ENCODE measurements at regions not wholly inside any gene's neighbourhood (a gene's known extent, or its start where the extent isn't known, plus 50 kb on each side); places are given as distances from the start of the nearest gene placed in this dataset.

DNA sequence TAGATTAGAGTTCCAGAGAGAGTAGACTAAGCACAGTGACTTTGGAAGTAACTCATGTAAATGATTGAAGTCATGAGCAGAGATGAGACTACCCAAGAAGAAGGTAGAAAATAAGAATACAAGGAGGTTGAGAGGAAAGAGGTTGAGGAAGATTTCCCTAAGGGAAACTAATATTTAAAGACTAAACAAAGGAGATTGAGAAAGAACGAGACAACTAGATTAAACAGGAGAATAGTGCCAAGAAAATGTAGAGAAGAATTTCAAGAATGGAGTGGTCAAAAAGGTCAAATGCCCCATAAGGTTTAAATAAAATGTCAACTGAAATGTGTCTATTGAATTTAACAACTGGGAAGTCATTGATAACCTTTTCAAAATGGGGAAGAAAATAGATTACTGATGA is 59.0 kb downstream of the RPS29 start:
- no peak for DNase-seq (ENCODE audit: extremely low spot score)
- no peak for TF ChIP-seq L3MBTL2 (conservative IDR thresholded peaks at IDR 0.05)
- POLR2A ChIA-PET: no interaction called here
- CTCF ChIA-PET: interaction anchor here (0.7 kb wide), 1 partner anchor 108 kb away, joined by 3 read pairs; no protein-coding TSS in a partner anchor

DNA sequence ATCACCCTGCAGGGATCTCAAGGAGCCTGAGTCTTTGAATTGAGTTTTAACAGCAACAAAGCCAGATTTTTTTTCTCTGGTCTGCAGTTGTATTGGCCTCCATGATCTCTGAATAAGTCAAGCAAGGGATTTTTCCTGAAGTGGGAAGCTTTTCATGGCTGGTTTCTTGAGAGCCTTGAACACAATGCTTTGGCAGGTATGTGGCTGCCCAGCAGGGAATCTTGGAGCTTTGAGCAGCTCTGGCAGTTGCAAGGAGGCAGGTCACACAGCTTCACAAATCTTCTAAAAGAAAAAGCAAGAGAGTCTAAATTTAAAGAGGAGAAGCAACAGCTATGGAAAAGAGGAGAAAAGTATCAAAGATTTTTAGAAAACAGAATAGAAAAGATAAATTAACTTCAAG is 60.1 kb downstream of the RPS29 start:
- POLR2A ChIA-PET: no interaction called here
- CTCF ChIA-PET: no interaction called here
- no peak for DNase-seq (ENCODE audit: extremely low spot score)
- TF ChIP-seq, protein P1, sequence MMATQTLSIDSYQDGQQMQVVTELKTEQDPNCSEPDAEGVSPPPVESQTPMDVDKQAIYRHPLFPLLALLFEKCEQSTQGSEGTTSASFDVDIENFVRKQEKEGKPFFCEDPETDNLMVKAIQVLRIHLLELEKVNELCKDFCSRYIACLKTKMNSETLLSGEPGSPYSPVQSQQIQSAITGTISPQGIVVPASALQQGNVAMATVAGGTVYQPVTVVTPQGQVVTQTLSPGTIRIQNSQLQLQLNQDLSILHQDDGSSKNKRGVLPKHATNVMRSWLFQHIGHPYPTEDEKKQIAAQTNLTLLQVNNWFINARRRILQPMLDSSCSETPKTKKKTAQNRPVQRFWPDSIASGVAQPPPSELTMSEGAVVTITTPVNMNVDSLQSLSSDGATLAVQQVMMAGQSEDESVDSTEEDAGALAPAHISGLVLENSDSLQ (IDR thresholded peaks at IDR 0.05): no peak
- TF ChIP-seq TARDBP (IDR thresholded peaks at IDR 0.05) (no peak), HDGF (IDR thresholded peaks at IDR 0.05; ENCODE audit: borderline replicate concordance) (no peak), SP1 (IDR thresholded peaks at IDR 0.05) (no peak), FOXK2 (IDR thresholded peaks at IDR 0.05) (no peak), BHLHE40 (IDR thresholded peaks at IDR 0.05; ENCODE audit: borderline replicate concordance) (no peak), LEF1 (IDR thresholded peaks at IDR 0.05; ENCODE audit: borderline replicate concordance) (no peak), FOXM1 (IDR thresholded peaks at IDR 0.05; ENCODE audit: borderline replicate concordance) (no peak), ARNT (IDR thresholded peaks at IDR 0.05) (no peak), CTBP1 (IDR thresholded peaks at IDR 0.05; ENCODE audit: borderline replicate concordance) (no peak), ELF4 (IDR thresholded peaks at IDR 0.05) (no peak), NFRKB (IDR thresholded peaks at IDR 0.05) (no peak), SUZ12 (IDR thresholded peaks at IDR 0.05) (no peak), FOXA1 (IDR thresholded peaks at IDR 0.05) (no peak), ZNF384 (IDR thresholded peaks at IDR 0.05) (no peak), L3MBTL2 (conservative IDR thresholded peaks at IDR 0.05) (no peak)

DNA sequence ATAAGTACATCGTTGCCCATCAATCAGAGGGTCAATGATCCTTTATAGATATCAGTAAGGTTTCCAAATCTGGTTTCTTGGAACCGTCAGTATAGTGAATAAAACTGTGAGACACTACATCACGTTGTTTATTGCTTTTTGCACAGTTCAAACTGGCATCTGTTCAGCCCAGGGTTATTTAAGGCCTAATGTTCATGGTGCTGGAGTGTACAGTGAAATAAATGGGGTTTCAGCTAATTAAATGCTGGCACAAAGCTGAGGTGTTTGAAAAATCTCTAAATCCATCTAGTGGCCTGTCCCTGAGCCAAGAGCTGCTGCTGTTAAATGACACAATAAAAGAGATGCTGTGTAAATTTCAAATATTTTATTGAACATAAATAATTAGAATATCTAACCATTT is 69.9 kb downstream of the RPS29 start:
- ChIA-PET CTCF (no interaction called here), POLR2A (no interaction called here)
- no peak for TF ChIP-seq SUZ12 (IDR thresholded peaks at IDR 0.05)
- TF ChIP-seq FOXK2 (IDR thresholded peaks at IDR 0.05): no peak
- TF ChIP-seq FOXA1 (IDR thresholded peaks at IDR 0.05): no peak
- TF ChIP-seq CTBP1 (IDR thresholded peaks at IDR 0.05; ENCODE audit: borderline replicate concordance): no peak
- no peak for TF ChIP-seq NFRKB (IDR thresholded peaks at IDR 0.05)
- TF ChIP-seq SP1 (IDR thresholded peaks at IDR 0.05): no peak
- no peak for TF ChIP-seq HDGF (IDR thresholded peaks at IDR 0.05; ENCODE audit: borderline replicate concordance)
- TF ChIP-seq ZNF384 (IDR thresholded peaks at IDR 0.05): no peak
- no peak for TF ChIP-seq TARDBP (IDR thresholded peaks at IDR 0.05)
- no peak for TF ChIP-seq ARNT (IDR thresholded peaks at IDR 0.05)
- no peak for TF ChIP-seq BHLHE40 (IDR thresholded peaks at IDR 0.05; ENCODE audit: borderline replicate concordance)
- TF ChIP-seq, protein P1 (IDR thresholded peaks at IDR 0.05): no peak
- no peak for TF ChIP-seq LEF1 (IDR thresholded peaks at IDR 0.05; ENCODE audit: borderline replicate concordance)
- TF ChIP-seq L3MBTL2 (conservative IDR thresholded peaks at IDR 0.05): no peak
- TF ChIP-seq FOXM1 (IDR thresholded peaks at IDR 0.05; ENCODE audit: borderline replicate concordance): no peak
- TF ChIP-seq ELF4 (IDR thresholded peaks at IDR 0.05): no peak
- DNase-seq (ENCODE audit: extremely low spot score): no peak

DNA sequence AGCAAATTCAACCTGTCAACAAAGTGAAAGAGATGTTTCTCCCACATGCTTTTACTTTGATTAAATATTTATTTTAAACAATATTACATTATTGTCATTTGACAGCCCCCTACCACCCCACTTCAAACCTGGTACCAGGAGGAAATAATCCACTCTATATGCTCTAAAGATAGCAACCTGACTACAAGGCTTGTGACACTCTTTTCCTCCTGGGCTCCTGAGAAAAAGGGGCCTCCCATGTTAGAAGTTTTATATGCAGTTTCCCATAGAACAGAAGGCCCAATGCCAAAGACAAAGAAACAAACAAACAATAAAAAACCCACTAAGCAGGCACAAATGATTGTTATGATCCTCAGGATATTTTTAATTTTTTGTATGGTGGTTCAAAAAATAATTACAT is 73.6 kb downstream of the RPS29 start:
- POLR2A ChIA-PET: no interaction called here
- TF ChIP-seq HDGF (IDR thresholded peaks at IDR 0.05; ENCODE audit: borderline replicate concordance) (no peak), FOXA1 (IDR thresholded peaks at IDR 0.05) (no peak), BHLHE40 (IDR thresholded peaks at IDR 0.05; ENCODE audit: borderline replicate concordance) (no peak), FOXM1 (IDR thresholded peaks at IDR 0.05; ENCODE audit: borderline replicate concordance) (no peak), TARDBP (IDR thresholded peaks at IDR 0.05) (no peak), ELF4 (IDR thresholded peaks at IDR 0.05) (no peak), LEF1 (IDR thresholded peaks at IDR 0.05; ENCODE audit: borderline replicate concordance) (no peak), FOXK2 (IDR thresholded peaks at IDR 0.05) (no peak), CTBP1 (IDR thresholded peaks at IDR 0.05; ENCODE audit: borderline replicate concordance) (no peak), ZNF384 (IDR thresholded peaks at IDR 0.05) (no peak), SUZ12 (IDR thresholded peaks at IDR 0.05) (no peak), L3MBTL2 (conservative IDR thresholded peaks at IDR 0.05) (no peak), ARNT (IDR thresholded peaks at IDR 0.05) (no peak), NFRKB (IDR thresholded peaks at IDR 0.05) (no peak), SP1 (IDR thresholded peaks at IDR 0.05) (no peak)
- TF ChIP-seq, protein P1 (IDR thresholded peaks at IDR 0.05): no peak
- CTCF ChIA-PET: no interaction called here
- no peak for DNase-seq (ENCODE audit: extremely low spot score)

DNA sequence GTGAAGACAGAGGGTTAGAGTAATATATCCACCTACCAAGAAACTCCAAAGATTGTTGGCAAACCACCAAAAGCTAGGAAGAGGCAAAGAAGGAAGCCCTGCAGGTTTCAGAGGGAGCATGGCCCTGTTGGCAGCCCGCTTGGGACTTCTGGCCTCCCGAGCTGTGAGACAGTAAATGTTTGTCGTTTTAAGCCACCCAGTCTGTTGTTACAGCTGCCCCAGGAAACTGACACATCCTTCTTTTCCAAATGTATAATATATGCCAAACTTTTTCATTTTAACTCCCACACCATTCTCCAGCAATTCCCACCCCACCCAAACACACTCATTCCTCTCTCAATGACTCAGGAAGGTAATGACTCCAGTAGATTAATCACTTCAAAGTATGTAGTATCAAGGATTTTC is 74.0 kb downstream of the RPS29 start:
- CTCF ChIA-PET: no interaction called here
- TF ChIP-seq, protein P1 (IDR thresholded peaks at IDR 0.05): no peak
- no peak for TF ChIP-seq SUZ12 (IDR thresholded peaks at IDR 0.05)
- TF ChIP-seq CTBP1 (IDR thresholded peaks at IDR 0.05; ENCODE audit: borderline replicate concordance): no peak
- no peak for TF ChIP-seq BHLHE40 (IDR thresholded peaks at IDR 0.05; ENCODE audit: borderline replicate concordance)
- no peak for TF ChIP-seq SP1 (IDR thresholded peaks at IDR 0.05)
- TF ChIP-seq TARDBP (IDR thresholded peaks at IDR 0.05): no peak
- TF ChIP-seq ZNF384 (IDR thresholded peaks at IDR 0.05): no peak
- TF ChIP-seq FOXA1 (IDR thresholded peaks at IDR 0.05): no peak
- no peak for TF ChIP-seq ELF4 (IDR thresholded peaks at IDR 0.05)
- TF ChIP-seq L3MBTL2 (conservative IDR thresholded peaks at IDR 0.05): no peak
- TF ChIP-seq NFRKB (IDR thresholded peaks at IDR 0.05): no peak
- TF ChIP-seq FOXM1 (IDR thresholded peaks at IDR 0.05; ENCODE audit: borderline replicate concordance): no peak
- POLR2A ChIA-PET: no interaction called here
- no peak for DNase-seq (ENCODE audit: extremely low spot score)

DNA sequence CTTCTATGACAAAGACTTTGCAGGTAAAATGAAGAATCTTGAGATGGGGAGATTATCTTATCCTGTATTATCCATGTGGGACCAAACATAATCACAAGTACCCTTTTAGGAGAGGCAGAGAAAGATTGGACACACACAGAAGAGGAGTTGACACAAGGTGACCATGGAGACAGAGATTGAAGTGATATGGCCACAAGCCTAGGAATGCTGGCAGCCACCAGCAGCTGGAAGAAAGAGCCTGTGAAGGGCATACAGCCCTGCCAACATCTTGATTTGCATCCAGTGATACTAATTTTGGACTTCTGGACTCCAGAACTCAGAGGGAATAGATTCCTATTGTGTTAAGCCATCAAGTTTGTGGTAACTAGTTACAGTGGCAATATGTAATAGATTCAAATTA is 78.1 kb downstream of the RPS29 start:
- CTCF ChIA-PET: no interaction called here
- TF ChIP-seq SUZ12 (IDR thresholded peaks at IDR 0.05): no peak
- POLR2A ChIA-PET: no interaction called here

More for the DNA sequence above, 78.1 kb downstream of the RPS29 start:
- no peak for DNase-seq (ENCODE audit: extremely low spot score)

Data from HEK293T (cell line).